OCI-LY7 (cell line): ENCODE measurements at regions not wholly inside any gene's neighbourhood (a gene's known extent, or its start where the extent isn't known, plus 50 kb on each side); places are given as distances from the start of the nearest gene placed in this dataset.

Experiments
- BruUV-seq: library from RNA; stranded (reverse); fragments of 400-500 nt; replicated peaks from 2 replicates; lab custom pipeline; 2021; lab: Mats Ljungman, UMichigan
- CTCF ChIA-PET: fragments of 300-600 bp; sonication (Branson Sonifier 250); formaldehyde crosslinking; loops from one replicate; lab custom pipeline; 2022; ENCODE audit warnings: antibody characterized with exemption; ENCODE audit not compliant: unreplicated experiment; lab: Charles Lee
- POLR2A ChIA-PET: fragments of 300-600 bp; sonication (Branson Sonifier 250); formaldehyde crosslinking; loops from one replicate; lab custom pipeline; 2022; ENCODE audit warnings: antibody characterized with exemption; lab: Charles Lee
- DNase-seq: peaks from one replicate; pipeline ENCODE4 v3.0.0-alpha.2; 2015; ENCODE audit warnings: low spot score
- H2AFZ ChIP-seq: fragments of 200-600 bp; sonication (generic), shearing (Covaris generic); 2 replicates; pipeline ENCODE4 v1.6.1; 2014; ENCODE audit warnings: mild to moderate bottlenecking, antibody characterized with exemption, low read length, moderate library complexity
- H3K27ac ChIP-seq: fragments of 200-600 bp; sonication (generic); 2 replicates; pipeline ENCODE4 v1.5.1; 2014; ENCODE audit warnings: mixed run types, low read depth, mild to moderate bottlenecking, moderate library complexity, low read length, inconsistent platforms; ENCODE audit not compliant: poor library complexity, severe bottlenecking
- H3K36me3 ChIP-seq: fragments of 200-600 bp; sonication (generic); 2 replicates; pipeline ENCODE4 v1.6.1; 2014; ENCODE audit warnings: mild to moderate bottlenecking, antibody characterized with exemption, low read length, moderate library complexity, mixed read lengths; ENCODE audit not compliant: insufficient read depth
- H3K4me1 ChIP-seq: fragments of 200-600 bp; sonication (generic); 2 replicates; pipeline ENCODE4 v1.5.1; 2014; ENCODE audit warnings: mild to moderate bottlenecking, low read length; ENCODE audit not compliant: insufficient read depth, poor library complexity, severe bottlenecking
- H3K4me2 ChIP-seq: fragments of 200-600 bp; sonication (generic); 2 replicates; pipeline ENCODE4 v1.6.1; 2014; ENCODE audit warnings: mild to moderate bottlenecking, low read length
- H3K4me3 ChIP-seq: fragments of 200-600 bp; sonication (generic); 2 replicates; pipeline ENCODE4 v1.5.1; 2014; ENCODE audit warnings: mild to moderate bottlenecking, low read depth, low read length; ENCODE audit not compliant: poor library complexity, severe bottlenecking
- H3K79me2 ChIP-seq: fragments of 200-600 bp; sonication (generic); 2 replicates; pipeline ENCODE4 v1.6.1; 2016; ENCODE audit warnings: low read depth, mild to moderate bottlenecking, low read length, moderate library complexity, mixed read lengths; ENCODE audit not compliant: insufficient read depth
- H3K9me2 ChIP-seq: fragments of 200-600 bp; sonication (generic); 2 replicates; pipeline ENCODE4 v1.6.1; 2016; ENCODE audit warnings: mild to moderate bottlenecking, low read length, mixed read lengths; ENCODE audit not compliant: insufficient read depth
- H3K9me3 ChIP-seq: fragments of 200-600 bp; sonication (generic); 2 replicates; pipeline ENCODE4 v1.6.1; 2014; ENCODE audit warnings: mild to moderate bottlenecking, mixed run types, low read length, mixed read lengths
- H4K20me1 ChIP-seq: fragments of 200-600 bp; sonication (generic); 2 replicates; pipeline ENCODE4 v1.6.1; 2014; ENCODE audit warnings: mild to moderate bottlenecking, antibody characterized with exemption, low read length, moderate library complexity, mixed read lengths; ENCODE audit not compliant: insufficient read depth
- CTCF ChIP-seq: fragments of 200-600 bp; sonication (generic); conservative IDR thresholded peaks from 2 replicates; pipeline ENCODE4 v1.5.1; 2014; ENCODE audit warnings: mild to moderate bottlenecking, antibody characterized with exemption, low read length, moderate library complexity, mixed read lengths
- EZH2phosphoT487 ChIP-seq: fragments of 200-600 bp; sonication (generic); IDR thresholded peaks from 2 replicates; pipeline ENCODE4 v1.6.1; 2018; ENCODE audit warnings: low read depth, borderline replicate concordance, mild to moderate bottlenecking, mixed run types, antibody characterized with exemption, low read length, moderate library complexity, mixed read lengths
- intact Hi-C: fragments of 100-400 bp; cut with micrococcal nuclease; formaldehyde crosslinking; loops from one replicate; pipeline ENCODE4 v1.10.0; 2022; ENCODE audit not compliant: unreplicated experiment

- H3K27ac ChIP-seq, result no peak overlapping the region
- H3K9me2 ChIP-seq, result no peaks in the 10 kb centered on the region
- no peaks in the 10 kb centered on the region for H3K4me1 ChIP-seq
- no peak for TF ChIP-seq CTCF
- no peak for TF ChIP-seq EZH2phosphoT487
- H3K4me2 ChIP-seq, result no peak overlapping the region
- no peak overlapping the region for H2AFZ ChIP-seq
- H4K20me1 ChIP-seq, result no peaks in the 10 kb centered on the region
- no TSS peak for BruUV-seq
- DNase-seq, result no peak
- no peaks in the 10 kb centered on the region for H3K36me3 ChIP-seq
- POLR2A ChIA-PET, result no interaction called here
- H3K79me2 ChIP-seq, result no peaks in the 10 kb centered on the region
- no peak overlapping the region for H3K4me3 ChIP-seq
- CTCF ChIA-PET, result no interaction called here
- H3K9me3 ChIP-seq, result no peaks in the 10 kb centered on the region
- intact Hi-C loops, result no loop called here
These were observed 209.3 kb upstream of the PPFIA2 start for GRCh38 chr12:81968421-81968820.

GRCh38 chr12:81963636-81964035, 204.5 kb upstream of the PPFIA2 start:
- Histone ChIP-seq H3K79me2 (no peaks in the 10 kb centered on the region), H4K20me1 (no peaks in the 10 kb centered on the region), H3K4me1 (no peaks in the 10 kb centered on the region), H3K4me2 (no peak overlapping the region), H3K36me3 (no peaks in the 10 kb centered on the region), H3K9me3 (no peaks in the 10 kb centered on the region), H3K9me2 (no peaks in the 10 kb centered on the region), H3K4me3 (no peak overlapping the region), H2AFZ (no peak overlapping the region), H3K27ac (no peak overlapping the region)
- intact Hi-C loops, result no loop called here
- no TSS peak for BruUV-seq
- TF ChIP-seq CTCF, result no peak
- no peak for TF ChIP-seq EZH2phosphoT487
- POLR2A ChIA-PET, result no interaction called here
- no peak for DNase-seq
- CTCF ChIA-PET, result no interaction called here

DNA sequence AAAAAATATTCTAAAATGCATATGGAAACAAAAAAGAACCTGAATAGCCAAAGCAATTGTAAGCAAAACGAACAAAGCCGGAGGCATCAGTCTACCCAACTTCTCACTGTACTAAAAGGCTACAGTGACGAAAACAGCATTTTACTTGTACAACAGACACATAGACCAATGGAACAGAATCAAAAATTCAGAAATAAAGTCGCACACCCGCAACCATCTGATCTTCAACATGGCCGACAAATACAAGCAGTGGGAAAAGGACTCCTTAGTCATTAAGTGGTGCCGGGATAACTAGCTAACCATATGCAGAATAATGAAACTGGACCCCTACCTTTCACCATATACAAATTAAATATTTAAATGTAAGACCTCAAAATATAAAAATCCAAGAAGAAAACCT, 203.9 kb upstream of the PPFIA2 start:
- no TSS peak for BruUV-seq
- DNase-seq, result no peak
- Histone ChIP-seq H3K27ac (no peak overlapping the region), H3K36me3 (no peaks in the 10 kb centered on the region), H3K9me2 (no peaks in the 10 kb centered on the region), H3K4me3 (no peak overlapping the region), H3K4me2 (no peak overlapping the region), H3K4me1 (no peaks in the 10 kb centered on the region), H4K20me1 (no peaks in the 10 kb centered on the region), H3K9me3 (no peaks in the 10 kb centered on the region), H3K79me2 (no peaks in the 10 kb centered on the region), H2AFZ (no peak overlapping the region)
- ChIA-PET CTCF (no interaction called here), POLR2A (no interaction called here)
- TF ChIP-seq CTCF (no peak), EZH2phosphoT487 (no peak)
- intact Hi-C loops, result no loop called here
